Fibroblast of skin of right biceps (primary cell): ENCODE measurements at regions not wholly inside any gene's neighbourhood (a gene's known extent, or its start where the extent isn't known, plus 50 kb on each side); places are given as distances from the start of the nearest gene placed in this dataset.
A peak's percentile ranks its signal among the peaks of the same experiment; 100 is the strongest.

Source experiments
- DNase-seq: peaks from one replicate; pipeline ENCODE4 v3.0.0-alpha.2; 2013

- no peak for DNase-seq
Measured at GRCh38 chr4:38230821-38231563, 270.8 kb downstream of the PTTG2 start.

DNA sequence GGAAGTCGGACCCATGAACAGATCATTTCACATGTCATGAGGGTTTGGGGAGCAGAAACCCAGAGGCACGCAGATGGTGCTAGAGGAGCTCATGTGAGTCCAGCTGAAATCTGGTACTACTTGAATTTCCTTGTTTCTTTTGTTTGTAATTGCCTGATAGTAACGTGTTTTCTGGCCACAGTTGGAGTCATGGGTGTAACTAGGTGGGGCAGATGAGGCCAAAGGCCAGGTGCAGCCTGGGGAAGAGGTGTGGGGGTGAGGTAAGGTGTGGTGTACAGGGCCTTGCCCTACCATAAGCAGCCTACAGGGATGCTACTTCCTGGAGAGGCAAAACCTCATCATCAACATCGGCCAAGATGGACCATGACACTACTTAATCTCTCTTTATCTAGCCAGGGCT, 271.4 kb downstream of the PTTG2 start:
- no peak for DNase-seq

DNA sequence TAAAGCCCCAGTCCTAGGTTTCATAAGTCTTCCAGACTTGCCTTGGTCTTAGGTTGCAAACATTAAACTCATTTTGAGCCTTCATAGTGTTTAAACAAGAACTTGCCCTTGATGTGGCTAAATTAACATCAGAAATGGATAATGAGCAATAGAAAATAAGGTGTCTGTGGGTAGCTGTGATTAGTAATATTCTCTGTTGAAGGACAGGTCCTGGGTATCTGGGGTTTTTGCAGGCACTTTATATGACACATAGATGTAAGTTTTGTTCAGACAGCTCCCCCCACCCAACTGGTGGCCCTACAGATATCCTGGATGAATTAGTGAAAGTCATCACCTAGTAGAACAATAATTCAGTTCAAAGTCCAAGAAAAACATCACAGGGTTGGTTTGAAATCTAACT, 272.5 kb downstream of the PTTG2 start:
- DNase-seq, result no peak

DNA sequence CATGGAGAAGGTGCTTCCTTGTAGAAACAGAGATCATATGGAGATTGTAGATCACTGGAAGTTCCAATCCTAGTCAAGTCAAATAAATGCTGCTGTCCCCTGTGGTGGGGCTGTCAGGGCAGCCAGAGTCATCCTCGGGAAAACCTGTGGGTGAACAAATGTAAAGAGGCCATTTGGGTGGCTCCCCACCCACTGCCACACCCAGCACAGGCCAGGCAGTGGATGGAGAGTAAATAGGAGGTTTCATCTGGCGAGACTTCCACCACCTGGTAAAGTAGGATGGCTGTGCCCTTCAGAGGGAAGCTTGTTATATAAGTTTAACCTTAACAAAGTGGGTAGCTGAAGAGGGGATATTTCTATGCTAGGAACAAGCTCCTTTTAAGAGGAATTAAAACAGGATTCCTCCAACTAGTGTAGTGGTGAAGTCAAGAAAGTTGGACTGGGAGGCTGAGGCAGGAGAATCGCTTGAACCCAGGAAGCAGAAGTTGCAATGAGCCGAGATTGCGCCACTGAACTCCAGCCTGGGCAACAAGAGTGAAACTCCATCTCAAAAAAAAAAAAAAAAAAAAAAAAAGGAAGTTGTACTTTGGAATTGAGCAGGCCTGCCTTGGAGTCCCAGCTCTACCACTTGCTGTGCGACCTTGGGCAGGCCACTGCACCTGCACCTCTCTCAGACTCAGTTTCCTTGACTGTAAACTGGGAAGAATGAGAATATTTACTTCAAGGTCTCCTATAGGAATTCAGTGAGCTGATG, 273.7 kb downstream of the PTTG2 start:
- DNase-seq, result no peak

DNA sequence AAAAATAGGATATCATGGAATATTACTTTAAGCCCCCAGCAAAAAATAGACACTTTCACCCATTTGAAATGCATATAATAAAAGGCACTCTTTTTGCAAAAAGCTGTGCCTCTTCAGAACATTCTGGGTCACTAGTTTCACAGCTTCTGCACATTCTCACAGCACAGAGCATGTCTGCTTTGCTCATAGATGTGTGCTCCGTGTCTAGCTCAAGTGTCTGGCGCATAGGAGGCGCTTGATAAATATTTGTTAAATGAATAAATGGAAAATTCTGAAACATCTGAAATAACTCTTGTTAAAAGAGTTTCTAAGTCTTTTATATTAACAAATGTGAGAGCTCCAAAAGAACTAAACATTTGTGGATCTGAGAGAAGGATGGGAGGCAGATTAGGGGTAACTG, 275.2 kb downstream of the PTTG2 start:
- no peak for DNase-seq

- DNase-seq, result no peak
Measured at GRCh38 chr4:38236003-38236402, 275.8 kb downstream of the PTTG2 start.

DNA sequence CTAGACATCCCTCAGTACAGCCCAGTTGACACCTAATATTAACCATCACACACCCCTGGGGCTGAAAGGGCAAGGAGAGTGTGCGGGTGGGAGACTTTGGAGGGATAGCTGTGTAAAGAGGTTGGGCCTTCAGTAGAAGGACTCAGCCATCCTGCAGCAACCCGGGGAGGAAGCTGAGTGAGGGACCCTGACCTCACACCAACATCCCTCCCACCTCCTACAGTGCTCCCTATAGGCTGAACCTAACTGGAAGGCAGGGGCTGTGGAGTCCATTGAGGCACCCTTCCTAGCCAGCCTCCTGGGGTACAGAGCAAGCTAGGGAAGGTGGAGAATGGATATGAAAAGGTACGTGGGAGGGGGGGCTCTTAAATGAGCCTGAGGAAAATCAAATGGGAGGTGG, 276.3 kb downstream of the PTTG2 start:
- no peak for DNase-seq

GRCh38 chr4:38237139-38237538, 276.9 kb downstream of the PTTG2 start:
- peak; percentile 78 for DNase-seq

DNA sequence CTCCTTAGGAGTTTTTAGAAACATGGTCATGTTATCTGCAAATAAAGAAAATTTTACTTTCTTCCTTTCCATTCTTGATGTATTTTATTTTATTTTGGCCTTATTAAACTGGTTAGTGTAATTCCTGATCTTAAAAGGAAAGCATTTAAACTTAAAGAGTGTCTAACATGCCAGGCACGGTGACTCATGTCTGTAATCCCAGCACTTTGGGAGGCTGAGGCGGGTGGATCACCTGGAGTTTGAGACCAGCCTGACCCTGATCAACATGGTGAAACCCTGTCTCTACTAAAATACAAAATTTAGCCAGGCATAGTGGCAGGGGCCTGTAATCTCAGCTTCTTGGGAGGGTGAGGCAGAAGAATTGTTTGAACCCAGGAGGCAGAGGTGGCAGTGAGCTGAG, 281.3 kb downstream of the PTTG2 start:
- DNase-seq, result no peak

DNA sequence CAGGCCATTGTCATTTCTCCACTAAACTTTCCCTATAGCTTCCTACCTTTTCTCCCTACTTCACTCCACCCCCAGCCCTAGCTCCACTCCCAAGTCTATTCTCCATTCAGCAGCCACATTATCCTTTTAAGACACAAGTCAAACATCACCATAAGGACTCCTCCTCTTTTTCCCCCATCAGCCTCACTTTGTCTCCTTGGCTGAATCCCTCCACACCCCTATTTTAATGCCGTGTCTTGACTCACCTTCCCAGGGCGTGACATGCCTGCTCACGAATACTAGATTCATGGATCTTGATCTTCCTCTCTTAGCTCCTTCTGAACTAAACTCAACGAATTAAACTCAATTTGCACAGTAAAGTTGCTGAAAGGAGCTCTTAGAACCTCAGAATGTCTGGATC, 281.9 kb downstream of the PTTG2 start:
- DNase-seq, result no peak

- no peak for DNase-seq
Measured at GRCh38 chr4:38242822-38243387, 282.7 kb downstream of the PTTG2 start.

DNA sequence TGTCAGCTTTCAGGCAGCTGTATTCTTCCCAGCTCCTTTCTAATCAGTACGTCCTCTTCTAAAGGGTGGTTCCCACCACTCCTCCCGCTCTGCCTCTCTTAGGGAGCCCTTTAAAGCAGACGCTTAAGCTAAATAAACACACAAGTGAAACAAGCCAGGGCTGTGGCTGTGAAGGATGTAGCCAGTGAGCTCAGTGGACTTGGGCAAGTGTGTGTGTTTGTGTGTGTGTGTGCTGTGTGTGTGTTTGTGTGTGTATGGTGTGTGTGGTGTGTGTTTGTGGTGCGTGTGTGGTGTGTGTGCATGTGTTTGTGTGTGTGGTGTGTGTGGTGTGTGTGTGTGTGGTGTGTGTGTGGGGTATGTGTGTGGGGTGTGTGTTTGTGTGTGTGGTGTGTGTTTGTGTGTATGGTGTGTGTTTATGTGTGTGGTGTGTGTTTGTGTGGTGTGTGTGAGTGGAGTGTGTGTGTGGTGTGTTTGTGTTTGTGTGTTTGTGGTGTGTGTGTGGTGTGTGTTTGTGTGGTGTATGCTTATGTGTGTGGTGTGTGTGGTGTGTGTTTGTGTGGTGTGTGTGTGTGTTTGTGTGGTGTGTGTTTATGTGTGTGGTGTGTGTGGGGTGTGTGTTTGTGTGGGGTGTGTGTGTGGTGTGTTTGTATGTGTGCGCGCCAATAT, 283.3 kb downstream of the PTTG2 start:
- no peak for DNase-seq

DNA sequence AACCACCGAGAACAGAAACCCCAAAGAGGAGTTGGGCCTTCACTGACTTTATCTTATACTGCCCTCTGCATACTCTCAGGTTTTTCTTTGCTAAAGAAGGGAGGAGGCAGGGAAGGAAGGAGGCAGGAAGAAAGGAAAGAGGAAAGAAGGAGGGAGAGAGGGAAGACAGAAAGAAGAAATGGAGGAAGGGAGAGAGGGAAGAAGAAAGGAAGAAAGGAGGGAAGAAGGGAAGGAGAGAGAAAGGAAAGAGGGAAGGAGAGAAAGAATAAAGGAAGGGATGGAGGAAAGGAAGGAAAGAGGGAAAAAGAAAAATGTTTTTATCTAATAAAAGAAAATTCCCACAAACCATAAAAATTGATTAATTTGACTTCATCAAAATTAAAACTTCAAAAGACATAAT, 294.6 kb downstream of the PTTG2 start:
- DNase-seq, result no peak

DNA sequence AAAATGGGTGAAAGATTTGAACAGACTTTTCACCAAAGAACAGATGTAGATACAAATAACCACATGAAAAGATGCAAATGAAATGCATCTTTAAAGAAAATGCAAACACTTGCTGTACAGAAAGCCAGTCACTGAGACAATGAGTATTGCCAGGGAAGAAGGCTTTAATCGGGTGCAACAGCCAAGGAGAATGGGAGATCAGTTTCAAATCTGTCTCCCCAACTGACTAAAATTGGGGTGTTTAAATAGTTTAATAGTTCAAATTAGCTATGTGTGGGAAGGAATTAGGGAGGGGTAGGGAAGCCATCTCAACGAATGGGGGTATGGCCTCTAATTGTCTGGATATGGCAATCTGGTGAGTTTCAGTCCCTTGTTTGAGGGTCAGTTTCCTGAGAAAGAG, 295.4 kb downstream of the PTTG2 start:
- DNase-seq, result no peak

DNA sequence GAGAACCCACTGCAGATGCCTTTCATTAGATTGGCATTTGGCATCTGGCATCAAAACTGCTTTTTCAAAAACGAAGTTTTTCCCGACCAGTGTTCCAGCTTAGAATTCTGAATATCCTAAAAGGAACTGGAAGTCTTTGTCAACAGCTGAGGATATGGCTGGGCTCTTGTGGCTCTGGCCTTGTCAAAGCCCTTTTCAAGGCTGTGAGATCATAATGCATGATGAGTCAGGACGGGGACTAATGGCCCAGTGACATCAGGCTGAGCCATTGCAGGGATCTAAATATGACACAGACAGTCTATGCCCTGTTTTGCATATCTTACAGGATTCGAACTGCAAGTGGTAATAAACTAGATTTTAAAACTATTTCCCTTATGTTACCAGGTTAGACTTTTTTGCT, 306.4 kb downstream of the PTTG2 start:
- peak; percentile 68 for DNase-seq

DNA sequence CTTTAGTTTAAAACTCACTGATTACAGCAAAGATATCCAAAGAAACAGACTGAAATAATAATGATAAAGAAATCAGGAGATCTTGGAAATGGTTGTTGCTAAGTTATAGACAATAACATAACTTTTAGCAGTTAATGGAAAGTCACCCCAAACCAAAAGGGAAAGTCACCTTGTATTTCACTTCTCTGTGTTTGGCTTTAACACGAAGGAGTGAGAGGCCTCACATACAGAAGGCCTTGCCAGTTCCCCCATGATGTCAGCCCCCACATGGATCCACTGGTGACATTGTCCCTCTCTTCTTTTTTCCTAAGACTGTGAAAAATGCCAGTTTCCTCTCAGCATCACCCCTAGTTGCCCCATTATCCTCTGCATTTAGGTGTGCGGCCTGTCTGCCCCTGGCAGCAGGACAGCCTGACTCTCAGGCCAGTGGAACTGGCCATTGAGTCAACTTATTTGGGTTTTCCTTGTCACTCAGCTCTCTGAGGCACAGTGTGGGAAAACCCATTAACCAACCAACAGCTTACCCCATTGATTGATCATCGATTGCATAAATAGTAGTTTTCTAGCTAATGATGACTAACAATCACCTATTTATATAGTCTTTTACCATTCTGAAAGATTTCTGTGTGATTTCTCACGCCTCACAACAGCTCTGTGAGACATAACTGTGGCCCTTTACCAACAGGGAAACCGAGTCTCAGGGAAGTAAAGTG, 308.1 kb downstream of the PTTG2 start:
- DNase-seq, result no peak

DNA sequence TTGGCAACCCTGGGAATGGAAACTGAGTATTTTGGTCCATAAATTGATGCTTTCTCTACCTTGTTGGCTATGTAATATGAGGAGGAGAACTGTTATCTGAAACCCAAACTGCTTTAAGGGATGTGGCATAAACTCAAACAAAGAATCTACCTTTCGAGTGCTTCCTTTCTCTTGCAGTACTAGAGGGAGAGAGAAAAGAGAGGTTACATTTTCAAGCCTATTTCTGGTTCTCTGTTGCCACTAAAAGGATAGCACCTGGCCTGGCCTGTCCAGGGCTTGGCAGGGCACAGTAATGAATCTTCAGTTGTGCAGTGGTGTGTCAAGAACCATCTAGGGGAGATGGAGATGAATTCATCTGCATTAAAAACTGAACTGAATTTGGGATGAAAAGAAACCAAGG, 308.6 kb downstream of the PTTG2 start:
- DNase-seq, result no peak

- no peak for DNase-seq
Measured at GRCh38 chr4:38273407-38273806, 313.2 kb downstream of the PTTG2 start.

GRCh38 chr4:38275331-38276100, 315.3 kb downstream of the PTTG2 start:
- DNase-seq, result no peak

DNA sequence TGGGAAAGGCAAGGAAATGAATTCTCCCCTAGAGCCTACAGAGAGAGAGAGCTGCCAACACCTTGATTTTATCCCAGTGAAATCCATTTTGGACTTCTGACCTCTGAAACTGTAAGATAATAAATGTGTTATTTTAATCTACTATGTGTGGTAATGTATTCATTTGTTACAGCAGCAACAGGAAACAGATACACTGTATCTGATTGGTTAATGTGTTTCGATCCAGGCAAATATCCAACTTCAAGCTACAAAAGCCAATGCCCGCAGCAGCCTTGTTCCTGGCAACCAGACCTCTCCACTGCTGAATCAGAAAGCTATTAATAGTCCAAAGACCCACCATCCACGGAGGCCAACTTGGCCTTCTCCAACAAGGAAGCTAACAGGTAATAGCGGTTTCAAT, 318.1 kb downstream of the PTTG2 start:
- DNase-seq, result no peak

GRCh38 chr4:38279077-38279476, 318.9 kb downstream of the PTTG2 start:
- DNase-seq, result no peak

DNA sequence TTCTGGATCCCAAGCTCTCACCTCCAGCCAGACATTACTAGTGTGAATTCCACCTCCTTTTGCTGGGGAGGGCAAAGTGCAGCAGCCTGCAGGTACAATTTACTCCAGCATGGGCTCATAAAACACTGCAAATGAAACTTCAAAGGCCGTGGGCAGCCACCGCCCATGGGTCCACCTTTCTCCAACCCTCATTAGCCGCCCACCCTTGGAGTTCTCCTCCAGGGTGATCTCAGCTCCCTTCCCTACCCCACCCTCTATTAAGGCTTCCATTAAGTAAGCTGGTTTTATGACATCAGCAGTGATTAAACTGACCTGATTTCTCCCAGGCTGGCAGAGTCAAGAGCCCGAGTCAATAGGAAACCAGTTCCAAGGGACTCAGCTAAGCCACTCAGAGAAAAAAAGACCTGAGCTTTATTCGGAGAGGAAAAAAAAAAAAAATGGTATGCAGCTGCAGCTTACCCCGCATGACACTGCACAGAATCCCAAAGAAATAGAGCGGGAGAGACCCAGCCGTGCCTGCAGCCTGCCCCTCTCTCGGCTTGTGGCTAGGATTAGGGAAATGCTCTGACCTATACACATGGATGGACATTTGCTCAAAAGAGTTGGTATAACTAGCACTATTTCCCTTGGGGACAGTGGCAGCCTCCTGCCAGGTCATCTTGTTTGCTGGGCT, 319.6 kb downstream of the PTTG2 start:
- DNase-seq, result no peak
